Liver (tissue), 3 donors: ENCODE measurements at regions not wholly inside any gene's neighbourhood (a gene's known extent, or its start where the extent isn't known, plus 50 kb on each side); places are given as distances from the start of the nearest gene placed in this dataset.

Source experiments
- EGR1 ChIP-seq, 2 donors: IDR thresholded peaks; 2 replicates each; pipeline ENCODE4 v1.6.1; 2016 to 2018; ENCODE audit warnings: antibody characterized with exemption in 2 of 2, low read depth in 2 of 2
- FOXA2 ChIP-seq: IDR thresholded peaks from 2 replicates; pipeline ENCODE4 v1.6.1; 2016; ENCODE audit warnings: antibody characterized with exemption
- JUND ChIP-seq, 2 donors: IDR thresholded peaks; 2 replicates each; pipeline ENCODE4 v1.6.1; 2016; ENCODE audit warnings: antibody characterized with exemption in 2 of 2
- RAD21 ChIP-seq, 2 donors: IDR thresholded peaks; 2 replicates each; pipeline ENCODE4 v1.6.1; 2016; ENCODE audit warnings: antibody characterized with exemption in 2 of 2, mild to moderate bottlenecking in 2 of 2
- RXRA ChIP-seq, 2 donors: IDR thresholded peaks; 2 replicates each; pipeline ENCODE4 v1.6.1; 2017 to 2018; ENCODE audit warnings: antibody characterized with exemption in 2 of 2, mild to moderate bottlenecking in 1 of 2
- SP1 ChIP-seq: IDR thresholded peaks from 2 replicates; pipeline ENCODE4 v1.6.1; 2018; ENCODE audit warnings: antibody characterized with exemption, mild to moderate bottlenecking
- TAF1 ChIP-seq: conservative IDR thresholded peaks from 2 replicates; pipeline ENCODE4 v1.6.1; 2016; ENCODE audit warnings: antibody characterized with exemption, mild to moderate bottlenecking
- TF ChIP-seq, protein P1 (sequence below): fragments of 150-350 bp; IDR thresholded peaks from 2 replicates; pipeline ENCODE4 v1.5.1; 2017; ENCODE audit warnings: improper control_type of control experiment, low read depth, low read length; ENCODE audit not compliant: missing input control
- TF ChIP-seq, protein P2 (sequence below): IDR thresholded peaks from 2 replicates; pipeline ENCODE4 v1.6.1; 2016; ENCODE audit warnings: antibody characterized with exemption
- TF ChIP-seq, protein P3 (sequence below): IDR thresholded peaks from 2 replicates; pipeline ENCODE4 v1.6.1; 2016; ENCODE audit warnings: antibody characterized with exemption
- TF ChIP-seq, protein P4 (sequence below): IDR thresholded peaks from 2 replicates; pipeline ENCODE4 v1.6.1; 2016; ENCODE audit warnings: antibody characterized with exemption, mild to moderate bottlenecking
- donor health status: healthy.
- donor health status: healthy.

DNA sequence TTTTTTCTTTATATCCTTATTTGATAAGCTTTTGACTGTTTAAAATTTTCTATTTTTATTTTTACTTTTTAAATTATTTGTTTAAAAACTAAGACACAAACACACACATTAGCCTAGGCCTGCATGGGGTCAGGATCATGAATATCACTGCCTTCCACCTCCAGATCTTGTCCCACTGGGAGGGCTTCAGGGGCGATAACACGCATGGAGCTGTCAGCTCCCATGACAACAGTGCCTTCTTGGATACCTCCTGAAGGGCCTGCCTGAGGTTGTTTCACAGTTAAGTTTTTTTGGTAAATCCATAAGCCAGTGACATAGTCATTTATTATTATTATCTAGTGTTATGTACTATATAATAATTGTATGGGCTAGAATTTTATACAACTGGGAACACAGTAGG is 85.4 kb upstream of the FAT1 start:
- TF ChIP-seq, protein P1, sequence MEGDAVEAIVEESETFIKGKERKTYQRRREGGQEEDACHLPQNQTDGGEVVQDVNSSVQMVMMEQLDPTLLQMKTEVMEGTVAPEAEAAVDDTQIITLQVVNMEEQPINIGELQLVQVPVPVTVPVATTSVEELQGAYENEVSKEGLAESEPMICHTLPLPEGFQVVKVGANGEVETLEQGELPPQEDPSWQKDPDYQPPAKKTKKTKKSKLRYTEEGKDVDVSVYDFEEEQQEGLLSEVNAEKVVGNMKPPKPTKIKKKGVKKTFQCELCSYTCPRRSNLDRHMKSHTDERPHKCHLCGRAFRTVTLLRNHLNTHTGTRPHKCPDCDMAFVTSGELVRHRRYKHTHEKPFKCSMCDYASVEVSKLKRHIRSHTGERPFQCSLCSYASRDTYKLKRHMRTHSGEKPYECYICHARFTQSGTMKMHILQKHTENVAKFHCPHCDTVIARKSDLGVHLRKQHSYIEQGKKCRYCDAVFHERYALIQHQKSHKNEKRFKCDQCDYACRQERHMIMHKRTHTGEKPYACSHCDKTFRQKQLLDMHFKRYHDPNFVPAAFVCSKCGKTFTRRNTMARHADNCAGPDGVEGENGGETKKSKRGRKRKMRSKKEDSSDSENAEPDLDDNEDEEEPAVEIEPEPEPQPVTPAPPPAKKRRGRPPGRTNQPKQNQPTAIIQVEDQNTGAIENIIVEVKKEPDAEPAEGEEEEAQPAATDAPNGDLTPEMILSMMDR, result no peak
- TF ChIP-seq RAD21 (IDR thresholded peaks at IDR 0.05) (no peak), JUND (IDR thresholded peaks at IDR 0.05) (no peak), TAF1 (no peak), SP1 (no peak), FOXA2 (no peak), RXRA (IDR thresholded peaks at IDR 0.05) (no peak), EGR1 (IDR thresholded peaks at IDR 0.05; ENCODE audit: low read depth in 2 of 2) (no peak)
- TF ChIP-seq, protein P2, sequence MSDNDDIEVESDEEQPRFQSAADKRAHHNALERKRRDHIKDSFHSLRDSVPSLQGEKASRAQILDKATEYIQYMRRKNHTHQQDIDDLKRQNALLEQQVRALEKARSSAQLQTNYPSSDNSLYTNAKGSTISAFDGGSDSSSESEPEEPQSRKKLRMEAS, result no peak
- TF ChIP-seq, protein P3, sequence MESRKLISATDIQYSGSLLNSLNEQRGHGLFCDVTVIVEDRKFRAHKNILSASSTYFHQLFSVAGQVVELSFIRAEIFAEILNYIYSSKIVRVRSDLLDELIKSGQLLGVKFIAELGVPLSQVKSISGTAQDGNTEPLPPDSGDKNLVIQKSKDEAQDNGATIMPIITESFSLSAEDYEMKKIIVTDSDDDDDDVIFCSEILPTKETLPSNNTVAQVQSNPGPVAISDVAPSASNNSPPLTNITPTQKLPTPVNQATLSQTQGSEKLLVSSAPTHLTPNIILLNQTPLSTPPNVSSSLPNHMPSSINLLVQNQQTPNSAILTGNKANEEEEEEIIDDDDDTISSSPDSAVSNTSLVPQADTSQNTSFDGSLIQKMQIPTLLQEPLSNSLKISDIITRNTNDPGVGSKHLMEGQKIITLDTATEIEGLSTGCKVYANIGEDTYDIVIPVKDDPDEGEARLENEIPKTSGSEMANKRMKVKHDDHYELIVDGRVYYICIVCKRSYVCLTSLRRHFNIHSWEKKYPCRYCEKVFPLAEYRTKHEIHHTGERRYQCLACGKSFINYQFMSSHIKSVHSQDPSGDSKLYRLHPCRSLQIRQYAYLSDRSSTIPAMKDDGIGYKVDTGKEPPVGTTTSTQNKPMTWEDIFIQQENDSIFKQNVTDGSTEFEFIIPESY, result no peak
- TF ChIP-seq, protein P4, sequence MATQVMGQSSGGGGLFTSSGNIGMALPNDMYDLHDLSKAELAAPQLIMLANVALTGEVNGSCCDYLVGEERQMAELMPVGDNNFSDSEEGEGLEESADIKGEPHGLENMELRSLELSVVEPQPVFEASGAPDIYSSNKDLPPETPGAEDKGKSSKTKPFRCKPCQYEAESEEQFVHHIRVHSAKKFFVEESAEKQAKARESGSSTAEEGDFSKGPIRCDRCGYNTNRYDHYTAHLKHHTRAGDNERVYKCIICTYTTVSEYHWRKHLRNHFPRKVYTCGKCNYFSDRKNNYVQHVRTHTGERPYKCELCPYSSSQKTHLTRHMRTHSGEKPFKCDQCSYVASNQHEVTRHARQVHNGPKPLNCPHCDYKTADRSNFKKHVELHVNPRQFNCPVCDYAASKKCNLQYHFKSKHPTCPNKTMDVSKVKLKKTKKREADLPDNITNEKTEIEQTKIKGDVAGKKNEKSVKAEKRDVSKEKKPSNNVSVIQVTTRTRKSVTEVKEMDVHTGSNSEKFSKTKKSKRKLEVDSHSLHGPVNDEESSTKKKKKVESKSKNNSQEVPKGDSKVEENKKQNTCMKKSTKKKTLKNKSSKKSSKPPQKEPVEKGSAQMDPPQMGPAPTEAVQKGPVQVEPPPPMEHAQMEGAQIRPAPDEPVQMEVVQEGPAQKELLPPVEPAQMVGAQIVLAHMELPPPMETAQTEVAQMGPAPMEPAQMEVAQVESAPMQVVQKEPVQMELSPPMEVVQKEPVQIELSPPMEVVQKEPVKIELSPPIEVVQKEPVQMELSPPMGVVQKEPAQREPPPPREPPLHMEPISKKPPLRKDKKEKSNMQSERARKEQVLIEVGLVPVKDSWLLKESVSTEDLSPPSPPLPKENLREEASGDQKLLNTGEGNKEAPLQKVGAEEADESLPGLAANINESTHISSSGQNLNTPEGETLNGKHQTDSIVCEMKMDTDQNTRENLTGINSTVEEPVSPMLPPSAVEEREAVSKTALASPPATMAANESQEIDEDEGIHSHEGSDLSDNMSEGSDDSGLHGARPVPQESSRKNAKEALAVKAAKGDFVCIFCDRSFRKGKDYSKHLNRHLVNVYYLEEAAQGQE, result no peak
